ENCODE measurements at regions not wholly inside any gene's neighbourhood (a gene's known extent, or its start where the extent isn't known, plus 50 kb on each side); places are given as distances from the start of the nearest gene placed in this dataset.

DNA sequence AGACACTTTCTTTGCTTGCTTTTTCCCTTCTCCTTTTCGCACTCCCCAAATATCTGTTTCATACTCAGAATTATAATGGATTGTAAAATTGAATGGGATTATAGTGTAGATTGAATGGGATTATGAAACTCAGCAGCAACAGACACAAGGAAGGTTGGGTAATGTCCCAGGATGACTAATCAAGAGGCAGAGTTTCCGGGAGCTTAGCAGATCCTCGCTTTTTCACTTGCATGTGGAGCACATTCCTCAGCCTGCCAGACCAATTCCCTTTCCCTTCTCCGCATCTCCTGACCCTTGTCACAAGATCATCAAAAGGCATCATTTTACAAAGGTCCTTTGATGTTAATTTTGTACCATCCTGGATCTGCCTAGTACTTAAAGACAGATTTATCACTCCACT lies 55.1 kb upstream of the SLC1A1 start:
- DNase-seq (ENCODE audit: low spot score): no peak

GRCh38 chr9:4433379-4433778 lies 56.9 kb upstream of the SLC1A1 start:
- DNase-seq (ENCODE audit: low spot score): no peak

- no peak for DNase-seq (ENCODE audit: low spot score)
Observed at GRCh38 chr9:4430432-4431261, 59.6 kb upstream of the SLC1A1 start.

GRCh38 chr9:4425319-4426045 lies 64.8 kb upstream of the SLC1A1 start:
- no peak for DNase-seq (ENCODE audit: low spot score)

GRCh38 chr9:4424891-4425290 lies 65.4 kb upstream of the SLC1A1 start:
- no peak for DNase-seq (ENCODE audit: low spot score)

- DNase-seq (ENCODE audit: low spot score): no peak
Observed at GRCh38 chr9:4424038-4424437, 66.2 kb upstream of the SLC1A1 start.

GRCh38 chr9:4423207-4423610 lies 67.1 kb upstream of the SLC1A1 start:
- no peak for DNase-seq (ENCODE audit: low spot score)

GRCh38 chr9:4422495-4422894 lies 67.8 kb upstream of the SLC1A1 start:
- DNase-seq (ENCODE audit: low spot score): no peak

- no peak for DNase-seq (ENCODE audit: low spot score)
Observed at GRCh38 chr9:4421847-4422246, 68.4 kb upstream of the SLC1A1 start.

GRCh38 chr9:4420351-4420750 lies 69.9 kb upstream of the SLC1A1 start:
- no peak for DNase-seq (ENCODE audit: low spot score)

- no peak for DNase-seq (ENCODE audit: low spot score)
Observed at GRCh38 chr9:4417578-4418325, 72.5 kb upstream of the SLC1A1 start.

- DNase-seq (ENCODE audit: low spot score): no peak
Observed at GRCh38 chr9:4416467-4416866, 73.8 kb upstream of the SLC1A1 start.

GRCh38 chr9:4415281-4415680 lies 75.0 kb upstream of the SLC1A1 start:
- no peak for DNase-seq (ENCODE audit: low spot score)

- no peak for DNase-seq (ENCODE audit: low spot score)
Observed at GRCh38 chr9:4413856-4414255, 76.4 kb upstream of the SLC1A1 start.

DNA sequence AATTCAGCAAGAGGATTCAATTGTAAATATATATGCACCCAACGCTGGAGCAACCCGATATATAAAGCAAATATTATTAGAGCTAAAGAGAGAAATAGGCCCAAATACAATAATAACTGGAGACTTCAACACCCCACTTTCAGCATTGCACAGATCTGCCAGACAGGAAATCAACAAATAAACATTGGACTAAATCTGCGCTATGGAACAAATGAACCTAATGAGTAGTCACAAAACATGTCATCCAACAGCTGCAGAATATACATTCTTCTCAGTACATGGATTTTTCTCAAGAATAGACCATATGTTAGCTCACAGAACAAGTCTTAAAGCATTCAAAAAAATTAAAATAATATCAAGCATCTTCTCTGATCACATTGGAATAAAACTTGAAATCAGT lies 86.1 kb upstream of the SLC1A1 start:
- no peak for DNase-seq (ENCODE audit: low spot score)

DNA sequence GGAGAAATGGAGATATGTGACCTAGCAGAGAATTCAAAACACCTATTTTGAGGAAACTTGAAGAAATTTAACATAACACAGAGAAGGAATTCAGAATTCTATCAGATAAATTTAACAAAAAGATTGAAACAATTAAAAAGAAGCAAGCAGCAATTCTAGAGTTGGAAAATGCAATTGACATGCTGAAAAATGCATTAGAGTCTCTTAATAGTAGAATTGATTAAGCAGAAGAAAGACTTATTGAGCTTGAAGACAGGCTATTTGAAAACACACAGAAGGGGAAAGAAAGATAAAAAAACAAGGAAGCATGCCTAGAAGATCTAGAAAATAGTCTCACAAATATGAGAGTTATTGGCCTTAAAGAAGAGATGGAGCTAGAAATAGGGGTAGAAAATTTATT lies 87.8 kb upstream of the SLC1A1 start:
- DNase-seq (ENCODE audit: low spot score): no peak

DNA sequence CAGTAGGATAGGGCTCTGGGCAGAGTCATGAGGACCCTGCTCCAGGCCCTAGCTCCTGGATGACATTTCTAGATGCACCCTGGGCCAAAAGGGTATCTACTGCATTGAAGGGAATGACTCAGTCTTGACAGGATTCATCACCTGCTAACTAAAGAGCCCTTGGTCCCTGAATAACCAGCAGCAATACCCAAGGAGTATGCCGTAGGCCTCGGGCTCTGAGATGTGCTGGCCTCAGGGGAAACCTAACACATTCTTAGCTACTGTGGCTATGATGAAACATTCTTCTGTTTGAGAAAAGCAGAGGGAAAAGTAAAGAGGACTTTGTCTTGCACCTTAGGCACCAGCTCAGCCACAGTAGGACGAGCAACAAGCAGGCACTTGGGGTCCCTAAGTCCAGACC lies 89.5 kb upstream of the SLC1A1 start:
- DNase-seq (ENCODE audit: low spot score): no peak

DNA sequence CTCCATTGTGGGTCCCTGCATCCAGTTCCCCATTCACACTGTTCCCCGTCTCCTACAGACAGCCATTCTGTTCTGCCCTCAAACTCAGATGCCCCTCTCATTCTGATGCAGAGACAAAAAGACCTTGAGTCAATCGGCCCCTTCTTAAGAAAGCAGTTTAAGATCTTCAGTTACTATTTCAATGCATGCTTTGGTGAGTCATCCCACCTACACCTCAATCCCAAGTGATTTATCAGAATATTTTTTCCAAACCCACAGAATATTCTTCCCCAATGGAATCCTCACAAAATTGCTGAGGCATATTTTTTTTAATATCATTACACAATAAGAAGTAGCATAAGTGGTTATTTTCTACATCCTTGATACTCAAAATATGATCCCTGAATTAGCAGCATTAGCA lies 92.4 kb upstream of the SLC1A1 start:
- DNase-seq (ENCODE audit: low spot score): no peak

DNA sequence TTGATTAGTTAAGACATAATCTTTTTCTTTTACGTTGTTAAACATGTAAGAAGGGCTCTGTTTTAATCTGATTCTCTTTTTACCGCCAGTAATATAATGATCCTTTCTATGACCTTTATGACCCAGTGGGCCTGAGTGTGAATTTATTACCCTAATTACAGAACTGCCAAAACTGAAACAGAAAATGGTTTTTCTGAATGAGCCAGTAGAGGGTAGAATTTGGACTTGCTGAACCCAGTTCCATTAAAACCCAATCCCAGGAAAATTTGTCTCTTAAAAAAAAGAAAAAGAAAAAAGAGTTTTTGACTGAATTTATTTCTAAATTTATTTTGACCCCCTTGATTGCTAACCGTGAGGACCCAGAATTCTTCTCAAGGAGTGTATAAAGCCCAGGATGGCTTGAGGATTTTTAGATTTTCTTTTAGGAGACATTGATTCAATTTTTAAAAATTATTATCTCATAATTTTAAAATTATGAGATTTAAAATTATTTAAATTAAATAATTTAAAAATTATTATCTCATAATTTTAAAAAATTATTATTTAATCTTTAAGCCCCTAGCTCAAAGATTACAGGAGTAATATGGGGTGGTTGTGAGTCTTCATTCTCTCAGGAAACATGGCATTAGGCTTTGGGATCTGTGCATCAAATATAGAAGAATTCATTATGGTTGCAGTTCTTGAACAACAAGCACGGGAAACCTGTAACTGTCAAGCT lies 94.1 kb upstream of the GLIS3 start:
- no peak for DNase-seq (ENCODE audit: low spot score)

DNA sequence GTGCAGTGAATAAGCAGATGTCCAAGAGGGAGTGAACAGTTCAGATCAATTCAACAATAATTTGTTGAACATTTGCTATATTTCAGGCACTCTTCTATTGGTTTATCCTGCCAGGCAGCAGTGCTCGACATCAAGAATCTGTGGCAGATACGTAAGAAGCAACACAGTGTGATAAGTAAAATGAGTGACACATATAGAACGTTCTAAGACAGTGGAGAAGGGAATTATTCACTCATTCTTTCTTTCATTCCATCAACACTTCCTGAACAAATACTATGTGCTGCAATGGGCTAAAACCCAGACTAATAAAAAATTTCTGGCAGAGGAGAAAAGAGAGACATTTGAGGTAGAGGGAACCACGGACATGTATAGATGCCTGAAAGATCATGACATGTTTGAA lies 89.9 kb upstream of the GLIS3 start:
- no peak for DNase-seq (ENCODE audit: low spot score)

DNA sequence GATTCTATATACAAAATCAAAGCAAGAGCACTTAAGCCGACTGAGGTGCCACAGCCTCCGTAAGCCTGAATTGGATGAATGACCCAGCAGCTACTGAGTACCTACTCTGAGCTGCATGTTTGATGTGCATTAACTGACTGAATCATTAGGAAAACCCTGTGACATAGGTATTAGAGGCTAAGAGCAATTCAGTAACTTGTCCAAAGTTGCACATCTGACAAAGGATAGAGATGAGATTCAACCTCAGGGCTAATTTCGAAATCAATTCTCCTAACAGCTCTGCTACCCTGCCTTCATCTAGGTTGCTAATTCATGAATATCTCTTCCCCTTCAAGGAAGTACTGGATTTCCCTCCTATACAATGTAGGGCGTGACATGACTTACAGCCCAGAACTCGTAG lies 89.1 kb upstream of the GLIS3 start:
- no peak for DNase-seq (ENCODE audit: low spot score)

- DNase-seq (ENCODE audit: low spot score): no peak
Observed at GRCh38 chr9:4386819-4387218, 87.0 kb upstream of the GLIS3 start.

All from iPS-NIHi11 (cell line).